Ramos (cell line): ENCODE measurements at regions not wholly inside any gene's neighbourhood (a gene's known extent, or its start where the extent isn't known, plus 50 kb on each side); places are given as distances from the start of the nearest gene placed in this dataset.

ENCODE experiments used
- in situ Hi-C: fragments of 300-500 bp; cut with MboI; formaldehyde crosslinking; loops from one replicate; pipeline ENCODE4 v1.14.3; 2022; ENCODE audit warnings: low sequenced_read_pairs; ENCODE audit not compliant: unreplicated experiment

DNA sequence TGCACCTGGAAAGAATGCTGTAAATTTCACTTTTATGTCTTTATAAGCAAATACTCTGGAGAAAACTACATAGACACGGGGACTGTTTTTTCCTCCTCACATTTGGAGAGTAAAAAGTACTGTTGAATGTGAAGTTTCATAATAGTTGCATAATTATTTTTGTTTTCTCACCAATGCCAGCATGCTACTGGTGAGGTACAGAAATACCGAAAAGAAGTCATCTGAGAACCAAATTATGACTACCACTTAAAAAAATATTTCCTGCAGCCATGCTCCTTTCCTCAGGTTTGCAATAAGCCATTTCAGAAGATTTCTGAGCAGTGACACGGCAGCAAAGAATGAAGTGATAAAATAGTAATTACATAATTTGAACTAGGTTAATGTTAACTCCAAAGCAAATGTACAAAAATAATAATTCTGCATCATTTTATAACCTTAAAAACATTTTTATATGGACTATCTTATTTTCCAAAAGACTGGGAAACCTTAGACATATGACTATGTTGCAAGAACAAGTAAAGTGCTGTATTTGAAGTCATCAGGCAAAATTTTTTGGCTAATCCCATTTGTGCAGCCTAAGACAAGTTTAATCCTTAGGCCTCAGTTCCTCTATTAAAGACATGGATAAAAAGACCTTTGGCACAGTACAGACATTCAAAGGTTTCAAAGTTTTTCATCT lies 144.7 kb downstream of the PCSK1 start:
- in situ Hi-C loops = no loop called here

GRCh38 chr5:96287136-96287535 lies 145.9 kb downstream of the PCSK1 start:
- in situ Hi-C loops = no loop called here

DNA sequence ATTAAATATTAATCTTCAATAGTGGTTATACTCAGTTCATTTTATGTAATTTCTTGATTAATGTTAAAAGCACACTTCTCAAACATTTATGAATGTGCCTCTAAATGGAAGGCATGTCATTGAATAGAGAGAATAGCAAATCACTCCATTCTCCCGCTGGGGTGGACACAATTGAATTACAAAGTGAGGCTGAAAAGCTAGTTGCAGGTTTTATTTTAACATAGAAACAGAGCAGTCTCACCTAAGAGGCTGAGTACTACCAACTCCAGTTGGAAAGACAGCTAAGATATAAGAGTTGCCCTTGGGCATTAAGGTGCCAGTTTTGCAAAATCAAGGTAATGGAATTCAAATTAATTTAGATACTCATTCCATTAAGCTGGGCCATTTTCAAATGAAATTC lies 147.2 kb downstream of the PCSK1 start:
- in situ Hi-C loops = no loop called here

DNA sequence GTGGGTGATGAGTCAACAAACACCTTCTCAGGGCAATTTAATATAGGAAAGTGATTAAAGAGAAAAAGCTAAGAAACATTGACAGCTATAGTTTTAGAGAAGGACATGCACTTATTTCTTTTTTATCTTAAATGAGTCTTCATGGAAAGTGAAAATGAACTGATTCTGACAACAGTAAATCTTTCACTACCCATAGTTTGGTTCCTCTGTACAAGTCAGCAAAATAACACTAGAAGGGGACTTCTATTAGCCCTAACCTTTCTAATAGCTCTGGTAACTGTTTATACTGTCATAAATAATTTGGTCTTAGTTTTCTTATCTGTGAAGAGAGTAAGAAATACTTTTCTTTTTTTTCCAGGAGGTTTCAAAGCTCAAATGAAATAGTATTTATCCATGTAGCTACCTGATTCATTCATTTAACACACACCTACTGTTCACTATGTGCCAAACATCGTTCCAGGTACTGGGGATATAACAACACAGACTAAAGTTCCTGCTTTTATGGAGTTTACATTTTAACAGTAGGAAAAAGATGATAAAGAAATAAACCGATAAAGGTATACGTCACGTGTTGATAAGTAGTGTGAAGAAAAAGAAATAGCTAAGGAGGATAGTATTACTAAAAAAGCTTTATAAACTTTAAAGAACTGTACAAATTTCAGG lies 148.2 kb downstream of the PCSK1 start:
- in situ Hi-C loops = no loop called here

- in situ Hi-C loops = no loop called here
Measured at GRCh38 chr5:96283589-96283988, 149.5 kb downstream of the PCSK1 start.

DNA sequence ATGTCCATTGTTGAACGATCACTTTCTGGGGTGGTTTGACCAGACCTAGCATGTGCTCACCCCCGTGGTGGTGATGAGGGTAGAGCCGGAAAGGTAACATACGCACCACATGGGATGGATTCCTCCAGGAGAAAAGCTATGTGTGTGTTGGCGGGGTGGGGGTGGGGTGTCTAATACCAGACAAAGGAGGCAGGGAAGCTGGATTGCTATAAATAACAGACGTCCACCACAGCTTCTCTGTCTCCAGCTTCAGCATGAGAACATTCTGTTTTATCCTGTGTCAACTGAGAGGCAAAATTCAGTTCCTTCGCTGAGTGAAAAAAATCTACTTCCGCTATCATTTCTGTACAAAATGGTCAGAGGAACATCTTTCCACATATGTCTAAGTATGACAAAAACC lies 151.0 kb downstream of the PCSK1 start:
- in situ Hi-C loops = no loop called here

- in situ Hi-C loops = no loop called here
Measured at GRCh38 chr5:96280946-96281393, 152.1 kb downstream of the PCSK1 start.

DNA sequence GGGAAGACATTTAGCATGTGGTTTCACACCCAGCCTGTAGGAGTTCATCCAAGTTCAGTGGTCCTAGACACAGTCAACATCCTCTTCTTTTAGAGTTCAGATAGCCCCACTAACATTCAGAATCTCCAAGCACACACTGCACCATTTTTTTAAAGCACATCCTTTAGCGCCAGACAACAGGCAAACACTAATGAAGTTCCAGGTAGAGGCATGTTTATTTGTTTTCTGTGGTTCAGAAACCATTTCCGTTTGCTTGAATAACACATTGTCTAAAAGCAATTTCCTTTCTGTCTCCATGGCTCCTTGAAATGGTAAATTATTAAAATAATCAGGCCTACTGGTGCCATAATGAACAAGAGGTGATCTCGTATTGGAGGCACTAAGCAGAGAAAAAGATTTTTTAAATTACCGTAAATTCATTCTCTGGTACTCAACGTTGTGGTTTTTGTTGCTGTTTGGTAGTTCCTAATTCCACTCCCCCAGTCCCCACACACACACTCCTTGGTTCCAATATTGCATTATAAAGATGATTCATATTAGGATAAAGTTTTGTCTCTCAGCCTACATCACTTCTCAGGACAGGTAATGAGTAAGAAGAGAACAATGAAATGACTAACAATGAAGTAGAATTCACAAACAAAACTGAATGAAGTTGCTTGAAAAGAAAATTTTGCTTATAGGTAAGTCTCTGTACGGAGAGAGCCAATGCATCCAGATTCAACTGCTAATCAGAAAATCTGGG lies 153.1 kb downstream of the PCSK1 start:
- in situ Hi-C loops = no loop called here

GRCh38 chr5:96278981-96279380 lies 154.1 kb downstream of the PCSK1 start:
- in situ Hi-C loops = no loop called here

DNA sequence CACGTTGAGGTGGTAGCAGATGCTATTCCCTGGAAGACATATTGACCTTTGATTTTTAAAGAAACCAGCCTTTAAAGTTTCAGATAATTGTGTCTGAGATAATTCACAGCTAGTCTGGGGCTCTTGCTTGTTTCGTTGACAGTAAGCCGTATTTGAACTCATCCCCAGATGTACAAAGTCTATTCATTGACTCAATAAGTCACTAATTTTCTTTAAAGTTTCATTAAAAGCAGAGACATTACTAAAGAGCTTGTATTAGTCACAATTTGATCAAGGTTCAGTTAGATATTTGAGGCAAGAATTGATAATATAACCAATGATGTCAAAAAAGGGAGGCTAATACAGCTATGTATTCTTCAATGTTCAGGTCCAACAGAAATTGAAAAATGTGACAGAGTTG lies 158.0 kb downstream of the PCSK1 start:
- in situ Hi-C loops = no loop called here

DNA sequence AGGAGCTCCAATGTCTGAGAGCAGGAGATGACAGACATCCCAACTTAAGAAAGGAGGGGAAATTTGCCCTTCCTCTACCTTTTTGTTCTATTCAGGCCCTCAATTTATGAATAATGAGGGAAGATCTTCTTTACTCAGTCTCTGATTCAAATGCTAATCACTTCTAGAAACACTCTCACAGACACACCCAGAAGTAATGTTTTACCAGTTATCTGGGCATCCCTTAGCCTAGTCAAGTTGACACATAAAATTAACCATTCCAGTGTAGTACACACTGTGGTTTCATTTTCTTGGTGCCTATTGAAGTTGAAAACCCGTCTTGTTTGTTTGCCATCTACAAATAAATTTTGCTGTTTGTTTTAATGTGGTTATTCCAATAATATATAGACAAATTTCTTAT lies 167.6 kb downstream of the PCSK1 start:
- in situ Hi-C loops = no loop called here

GRCh38 chr5:96264047-96264446 lies 169.0 kb downstream of the PCSK1 start:
- in situ Hi-C loops = no loop called here

DNA sequence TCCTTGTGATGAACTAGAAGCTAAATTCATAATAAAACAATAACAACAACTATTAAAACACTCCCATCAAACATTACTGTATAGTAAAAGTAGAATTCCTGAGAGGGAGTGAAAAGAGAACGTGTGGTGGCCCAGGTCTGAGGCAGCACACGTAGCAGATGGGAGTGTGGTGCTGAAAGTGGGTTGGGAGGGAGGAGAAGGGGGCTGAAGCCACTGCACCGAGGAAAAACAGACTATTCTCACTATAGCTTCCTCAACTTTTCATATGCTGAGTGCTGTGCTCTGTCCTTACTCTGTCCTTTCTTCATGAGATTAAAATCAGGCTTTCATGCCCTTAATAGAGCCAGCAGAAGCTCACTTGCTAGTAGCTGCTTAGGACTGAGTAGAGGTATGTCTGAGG lies 170.9 kb downstream of the PCSK1 start:
- in situ Hi-C loops = no loop called here

DNA sequence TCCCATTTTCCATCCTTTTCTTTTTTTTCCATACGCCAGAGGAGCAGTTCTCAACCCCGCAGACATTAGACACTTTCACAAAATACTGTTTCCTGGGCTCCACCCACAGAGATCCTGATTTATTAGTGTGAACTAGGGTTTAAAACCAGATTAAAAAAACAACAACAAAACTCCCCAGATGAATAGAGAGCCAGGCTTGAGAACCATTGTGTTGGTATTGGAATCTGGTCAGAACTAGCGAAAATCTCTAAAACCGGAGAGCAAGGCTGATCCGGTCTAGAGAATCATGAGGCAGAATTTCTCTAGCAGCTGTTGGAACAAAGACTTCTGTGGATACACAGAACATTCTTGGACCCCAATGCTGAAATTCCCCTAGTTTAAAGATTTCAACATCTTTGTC lies 173.0 kb downstream of the PCSK1 start:
- in situ Hi-C loops = no loop called here

GRCh38 chr5:96259151-96259772 lies 173.8 kb downstream of the PCSK1 start:
- in situ Hi-C loops = no loop called here

GRCh38 chr5:96258692-96259091 lies 174.4 kb downstream of the PCSK1 start:
- in situ Hi-C loops = no loop called here

DNA sequence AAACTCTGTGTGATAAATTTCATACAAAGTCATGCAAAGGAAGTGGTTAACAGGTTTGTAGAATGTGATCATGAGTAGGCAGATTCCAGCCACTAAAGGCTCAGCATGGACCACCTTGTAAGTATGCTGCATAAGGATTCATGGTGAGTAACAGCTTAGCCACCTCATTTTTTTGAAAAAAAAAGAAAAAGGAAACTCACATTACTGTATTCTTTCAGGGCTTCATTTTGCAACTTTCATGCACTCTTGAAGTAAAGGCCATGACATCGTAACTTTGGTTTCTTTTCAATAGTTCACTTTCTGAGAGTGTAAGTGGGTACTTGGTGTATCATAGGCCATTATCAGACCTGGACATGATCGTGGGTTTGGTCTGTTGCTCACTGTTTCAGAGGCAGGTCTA lies 175.1 kb downstream of the PCSK1 start:
- in situ Hi-C loops = no loop called here

GRCh38 chr5:96256795-96257470 lies 176.1 kb downstream of the PCSK1 start:
- in situ Hi-C loops = no loop called here

GRCh38 chr5:96254980-96255691 lies 177.9 kb downstream of the PCSK1 start:
- in situ Hi-C loops = no loop called here

DNA sequence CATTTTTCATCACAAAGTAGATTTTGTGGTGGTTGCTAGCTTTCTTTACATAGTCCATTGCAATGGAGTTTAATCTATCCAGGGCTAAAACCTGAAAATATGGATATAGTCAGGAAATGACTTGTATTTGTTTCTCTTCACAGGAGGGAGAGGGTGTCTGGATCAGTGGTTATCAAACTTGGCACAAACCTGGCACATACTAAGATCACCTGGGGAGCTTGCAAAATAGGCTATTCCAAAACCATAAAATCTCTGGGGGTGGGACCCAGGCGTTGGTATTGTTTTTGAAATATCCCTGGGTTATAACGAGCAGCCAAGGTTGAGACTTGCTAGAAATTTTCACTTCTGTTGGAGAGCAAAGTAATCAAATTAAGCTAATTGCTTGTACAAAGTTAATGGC lies 179.9 kb downstream of the PCSK1 start:
- in situ Hi-C loops = no loop called here
